ENCODE measurements at regions not wholly inside any gene's neighbourhood (a gene's known extent, or its start where the extent isn't known, plus 50 kb on each side); places are given as distances from the start of the nearest gene placed in this dataset.

GRCh38 chr7:153084278-153084677 lies 324.7 kb downstream of the ACTR3B start:
- TF ChIP-seq CTCF (IDR thresholded peaks at IDR 0.05) (no peak), POLR2A (IDR thresholded peaks at IDR 0.05) (no peak)

All from Peyer's patch (tissue), 4 donors.